ENCODE measurements at regions not wholly inside any gene's neighbourhood (a gene's known extent, or its start where the extent isn't known, plus 50 kb on each side); places are given as distances from the start of the nearest gene placed in this dataset.

DNA sequence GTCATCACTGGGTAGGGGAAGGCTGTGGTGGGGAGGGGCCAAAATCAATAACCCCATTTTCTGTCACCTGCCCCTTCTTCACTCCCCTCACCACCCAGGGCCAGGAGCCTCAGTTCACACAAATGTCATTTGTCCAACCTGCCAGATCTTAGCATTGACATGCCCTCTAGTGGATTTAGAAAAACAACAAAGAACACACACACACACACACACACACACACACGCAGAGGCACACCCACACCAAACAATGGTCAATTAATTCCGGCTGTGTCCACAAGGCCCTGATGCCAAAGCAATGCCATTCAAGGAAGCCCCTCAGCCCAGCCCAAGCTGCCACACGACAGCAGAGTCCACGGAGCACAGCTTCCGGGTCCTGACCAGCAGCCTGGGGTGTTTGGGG is 68.4 kb downstream of the NOG start:
- no peak for DNase-seq (ENCODE audit: low read depth)
- TF ChIP-seq, protein P1, sequence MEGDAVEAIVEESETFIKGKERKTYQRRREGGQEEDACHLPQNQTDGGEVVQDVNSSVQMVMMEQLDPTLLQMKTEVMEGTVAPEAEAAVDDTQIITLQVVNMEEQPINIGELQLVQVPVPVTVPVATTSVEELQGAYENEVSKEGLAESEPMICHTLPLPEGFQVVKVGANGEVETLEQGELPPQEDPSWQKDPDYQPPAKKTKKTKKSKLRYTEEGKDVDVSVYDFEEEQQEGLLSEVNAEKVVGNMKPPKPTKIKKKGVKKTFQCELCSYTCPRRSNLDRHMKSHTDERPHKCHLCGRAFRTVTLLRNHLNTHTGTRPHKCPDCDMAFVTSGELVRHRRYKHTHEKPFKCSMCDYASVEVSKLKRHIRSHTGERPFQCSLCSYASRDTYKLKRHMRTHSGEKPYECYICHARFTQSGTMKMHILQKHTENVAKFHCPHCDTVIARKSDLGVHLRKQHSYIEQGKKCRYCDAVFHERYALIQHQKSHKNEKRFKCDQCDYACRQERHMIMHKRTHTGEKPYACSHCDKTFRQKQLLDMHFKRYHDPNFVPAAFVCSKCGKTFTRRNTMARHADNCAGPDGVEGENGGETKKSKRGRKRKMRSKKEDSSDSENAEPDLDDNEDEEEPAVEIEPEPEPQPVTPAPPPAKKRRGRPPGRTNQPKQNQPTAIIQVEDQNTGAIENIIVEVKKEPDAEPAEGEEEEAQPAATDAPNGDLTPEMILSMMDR (IDR thresholded peaks at IDR 0.05; ENCODE audit: insufficient read depth, low read length): no peak
- no peak overlapping the region for H3K4me3 ChIP-seq (ENCODE audit: low read depth, low read length)

GRCh38 chr17:56665864-56666263 is 72.4 kb downstream of the NOG start:
- TF ChIP-seq, protein P1 (IDR thresholded peaks at IDR 0.05; ENCODE audit: insufficient read depth, low read length): no peak
- no peak for DNase-seq (ENCODE audit: low read depth)
- H3K4me3 ChIP-seq (ENCODE audit: low read depth, low read length): no peak overlapping the region

DNA sequence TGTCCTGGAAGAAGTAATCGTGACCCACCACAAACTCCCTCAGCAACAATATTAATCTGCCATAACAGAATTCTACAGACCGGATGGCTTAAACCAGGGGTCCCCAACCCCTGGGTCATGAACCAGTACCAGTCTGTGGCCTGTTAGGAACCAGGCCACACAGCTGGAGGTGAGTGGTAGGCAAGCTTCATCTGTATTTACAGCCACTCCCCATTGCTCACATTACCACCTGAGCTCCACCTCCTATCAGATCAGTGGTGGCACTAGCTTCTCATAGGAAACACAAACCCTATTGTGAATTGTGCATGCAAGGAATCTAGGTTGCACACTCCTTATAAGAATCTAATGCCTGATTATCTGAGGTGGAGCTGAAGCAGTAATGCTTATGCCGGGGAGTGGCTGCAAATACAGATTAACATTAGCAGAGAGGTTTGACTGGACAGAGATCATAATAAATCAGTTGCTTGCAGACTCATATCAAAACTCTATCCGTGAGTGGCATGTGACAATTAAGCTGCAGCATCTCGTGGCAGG is 74.5 kb downstream of the NOG start:
- H3K4me3 ChIP-seq (ENCODE audit: low read depth, low read length): no peak overlapping the region
- TF ChIP-seq, protein P1 (IDR thresholded peaks at IDR 0.05; ENCODE audit: insufficient read depth, low read length): no peak
- no peak for DNase-seq (ENCODE audit: low read depth)

DNA sequence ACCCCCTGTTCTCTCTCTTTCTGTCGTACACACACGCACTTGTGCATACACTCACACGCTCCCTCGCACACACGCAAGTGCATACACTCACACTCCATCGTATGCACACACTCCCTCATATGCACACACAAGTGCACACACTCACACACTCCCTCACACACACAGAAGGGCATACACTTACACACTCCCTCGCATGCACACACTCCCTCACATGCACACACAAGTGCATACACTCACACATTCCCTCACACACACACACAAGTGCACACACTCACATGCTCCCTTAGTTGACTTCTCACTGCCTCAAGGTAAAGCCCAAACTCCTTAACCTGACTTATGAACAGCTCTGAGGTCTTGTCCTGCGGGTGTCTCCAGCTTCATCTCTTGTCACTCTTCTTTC is 78.7 kb downstream of the NOG start:
- DNase-seq (ENCODE audit: low read depth): no peak
- H3K4me3 ChIP-seq (ENCODE audit: low read depth, low read length): no peak overlapping the region
- TF ChIP-seq, protein P1 (IDR thresholded peaks at IDR 0.05; ENCODE audit: insufficient read depth, low read length): no peak

- DNase-seq (ENCODE audit: low read depth): no peak
- no peak overlapping the region for H3K4me3 ChIP-seq (ENCODE audit: low read depth, low read length)
- TF ChIP-seq, protein P1 (IDR thresholded peaks at IDR 0.05; ENCODE audit: insufficient read depth, low read length): no peak
Observed at GRCh38 chr17:56674401-56674925, 81.0 kb downstream of the NOG start.

GRCh38 chr17:56675876-56676660 is 82.6 kb downstream of the NOG start:
- DNase-seq (ENCODE audit: low read depth): no peak
- TF ChIP-seq, protein P1 (IDR thresholded peaks at IDR 0.05; ENCODE audit: insufficient read depth, low read length): no peak
- H3K4me3 ChIP-seq (ENCODE audit: low read depth, low read length): no peak overlapping the region
